H1 (cell line): ENCODE measurements at regions not wholly inside any gene's neighbourhood (a gene's known extent, or its start where the extent isn't known, plus 50 kb on each side); places are given as distances from the start of the nearest gene placed in this dataset.

Source experiments
- BCL11A ChIP-seq, 2 experiments: IDR thresholded peaks; one replicate each; pipeline ENCODE4 v1.6.1; 2011; ENCODE audit warnings: low read depth in 2 of 2, low read length in 2 of 2, mild to moderate bottlenecking in 2 of 2
- EP300 ChIP-seq, 2 experiments: IDR thresholded peaks; 1 replicate in 1 of 2; 2 replicates in 1 of 2; pipeline ENCODE4 v1.6.1; 2011 to 2012; ENCODE audit warnings: low read depth in 2 of 2, low read length in 2 of 2, mild to moderate bottlenecking in 2 of 2, borderline replicate concordance in 1 of 2, inconsistent platforms in 1 of 2, moderate library complexity in 1 of 2
- POU5F1 ChIP-seq: IDR thresholded peaks from 2 replicates; pipeline ENCODE4 v1.6.1; 2011; ENCODE audit warnings: low read depth, mild to moderate bottlenecking, low read length, moderate library complexity
- RBBP5 ChIP-seq: IDR thresholded peaks from 2 replicates; pipeline ENCODE4 v1.7.1; 2012; ENCODE audit warnings: low read depth, mild to moderate bottlenecking, inconsistent platforms, low read length, moderate library complexity, borderline replicate concordance

GRCh38 chr1:82562448-82562847, 761.7 kb downstream of the ADGRL2 start (continued):
- no peak for TF ChIP-seq POU5F1
- TF ChIP-seq RBBP5, result no peak
- no peak for TF ChIP-seq BCL11A (IDR thresholded peaks at IDR 0.05; ENCODE audit: low read depth in 2 of 2, low read length in 2 of 2)
- no peak for TF ChIP-seq EP300 (IDR thresholded peaks at IDR 0.05; ENCODE audit: borderline replicate concordance in 1 of 2, low read depth in 2 of 2, low read length in 2 of 2)
